Lower leg skin (tissue), 4 donors: ENCODE measurements at regions not wholly inside any gene's neighbourhood (a gene's known extent, or its start where the extent isn't known, plus 50 kb on each side); places are given as distances from the start of the nearest gene placed in this dataset.

Experiments used
- DNase-seq, 2 donors: peaks; one replicate each; pipeline ENCODE4 v3.0.0-alpha.2; 2019; ENCODE audit warnings: low spot score in 2 of 2
- H3K4me3 ChIP-seq: fragments of 200-600 bp; sonication (generic); 2 replicates; pipeline ENCODE4 v1.5.1; 2017; ENCODE audit warnings: mild to moderate bottlenecking, low read depth; ENCODE audit not compliant: poor library complexity, severe bottlenecking
- CTCF ChIP-seq, 3 donors: fragments of 450-650 bp; IDR thresholded peaks; one replicate each; pipeline ENCODE4 v1.5.1; 2016; ENCODE audit warnings: antibody characterized with exemption in 3 of 3, mild to moderate bottlenecking in 3 of 3, moderate library complexity in 2 of 3
- POLR2A ChIP-seq, 2 donors: fragments of 450-650 bp; IDR thresholded peaks; one replicate each; pipeline ENCODE4 v1.6.1; 2016 to 2017; ENCODE audit warnings: antibody characterized with exemption in 2 of 2, mild to moderate bottlenecking in 1 of 2, moderate library complexity in 1 of 2
- WGBS, 2 donors: methylation state at CpG; one replicate each; pipeline ENCODE4 v1.1.5; 2018; 5-methylcytosine and 5-hydroxymethylcytosine counted together
- intact Hi-C: fragments of 100-400 bp; cut with DNase I; formaldehyde crosslinking; loops from one replicate; pipeline ENCODE4 v1.15.0; 2023; ENCODE audit warnings: low total_unique reads

- no peak for DNase-seq
- WGBS, 2 donors = 92 to 93% methylated on average over 1 of the region's 1 CpG
- H3K4me3 ChIP-seq = no peak overlapping the region
- intact Hi-C loops = no loop called here
- no peak for TF ChIP-seq POLR2A (IDR thresholded peaks at IDR 0.05)
- no peak for TF ChIP-seq CTCF (IDR thresholded peaks at IDR 0.05)
These were observed 1522.5 kb downstream of the ARAP2 start for GRCh38 chr4:34721835-34722234.

GRCh38 chr4:34723605-34724004 is 1520.7 kb downstream of the ARAP2 start:
- no peak for TF ChIP-seq POLR2A (IDR thresholded peaks at IDR 0.05)
- DNase-seq = no peak
- H3K4me3 ChIP-seq = no peak overlapping the region
- WGBS, 2 donors = 22 to 30% methylated on average over 1 of the region's 1 CpG
- intact Hi-C loops = no loop called here

- intact Hi-C loops = no loop called here
- WGBS, 2 donors = 54 to 71% methylated on average over 1 of the region's 1 CpG
- TF ChIP-seq POLR2A (IDR thresholded peaks at IDR 0.05) = no peak
- no peak for TF ChIP-seq CTCF (IDR thresholded peaks at IDR 0.05)
These were observed 1519.8 kb downstream of the ARAP2 start for GRCh38 chr4:34724491-34724890.

GRCh38 chr4:34731070-34731469 is 1513.2 kb downstream of the ARAP2 start:
- TF ChIP-seq CTCF (IDR thresholded peaks at IDR 0.05) = no peak
- no peak for TF ChIP-seq POLR2A (IDR thresholded peaks at IDR 0.05)
- intact Hi-C loops = no loop called here
- H3K4me3 ChIP-seq = no peak overlapping the region
- DNase-seq = no peak

More at GRCh38 chr4:34724491-34724890, 1519.8 kb downstream of the ARAP2 start:
- DNase-seq = no peak
- no peak overlapping the region for H3K4me3 ChIP-seq

- WGBS, 2 donors = 30 to 38% methylated on average over 2 of the region's 2 CpGs
- intact Hi-C loops = no loop called here
- no peak for DNase-seq
- TF ChIP-seq CTCF (IDR thresholded peaks at IDR 0.05) (no peak), POLR2A (IDR thresholded peaks at IDR 0.05) (no peak)
- no peak overlapping the region for H3K4me3 ChIP-seq
These were observed 1512.0 kb downstream of the ARAP2 start for GRCh38 chr4:34732176-34732950.

GRCh38 chr4:34733185-34733941 is 1511.0 kb downstream of the ARAP2 start:
- 42 to 57% methylated on average over 10 of the region's 10 CpGs for WGBS, 2 donors
- intact Hi-C loops = no loop called here
- H3K4me3 ChIP-seq = no peak overlapping the region
- TF ChIP-seq POLR2A (IDR thresholded peaks at IDR 0.05) (no peak), CTCF (IDR thresholded peaks at IDR 0.05) (no peak)
- DNase-seq = no peak
